Breast epithelium (tissue), 4 donors: ENCODE measurements at regions not wholly inside any gene's neighbourhood (a gene's known extent, or its start where the extent isn't known, plus 50 kb on each side); places are given as distances from the start of the nearest gene placed in this dataset.
"Not testable (repeated sequence)": the region's sequence is repeated elsewhere in the genome, so short reads cannot be mapped to it uniquely, and the experiment has no call there.

Source experiments
- DNase-seq, 2 donors: peaks; one replicate each; pipeline ENCODE4 v3.0.0-alpha.2; 2019; ENCODE audit warnings: low spot score in 2 of 2
- H3K27ac ChIP-seq, 2 donors: fragments of 200-600 bp; sonication (generic) in 1 of 2; one replicate each; pipeline ENCODE4 v1.5.1; 2016 to 2019; ENCODE audit warnings: mild to moderate bottlenecking in 1 of 2
- H3K27me3 ChIP-seq, 2 donors: fragments of 200-600 bp; sonication (generic) in 1 of 2; one replicate each; pipeline versions ENCODE4 v1.5.1 to v1.6.0; 2017 to 2019; ENCODE audit warnings: control low read depth in 1 of 2, mild to moderate bottlenecking in 1 of 2
- H3K36me3 ChIP-seq: fragments of 200-600 bp; one replicate; pipeline ENCODE4 v1.5.1; 2019
- H3K4me1 ChIP-seq, 2 donors: fragments of 200-600 bp; sonication (generic); one replicate each; pipeline ENCODE4 v1.5.1; 2016 to 2019; ENCODE audit warnings: control low read depth in 1 of 2
- H3K4me3 ChIP-seq, 3 donors: fragments of 200-600 bp; sonication (generic); 1 replicate in 2 of 3; 2 replicates in 1 of 3; pipeline ENCODE4 v1.5.1; 2016 to 2019; ENCODE audit warnings: mild to moderate bottlenecking in 3 of 3, moderate library complexity in 2 of 3
- H3K9me3 ChIP-seq, 2 donors: fragments of 200-600 bp; sonication (generic) in 1 of 2; one replicate each; pipeline ENCODE4 v1.5.1; 2016 to 2019; ENCODE audit warnings: control low read depth in 1 of 2
- POLR2A ChIP-seq: fragments of 450-650 bp; IDR thresholded peaks from one replicate; pipeline ENCODE4 v1.6.1; 2016; ENCODE audit warnings: antibody characterized with exemption, mild to moderate bottlenecking, moderate library complexity
- POLR2AphosphoS5 ChIP-seq, 3 donors: sonication (generic); formaldehyde crosslinking; IDR thresholded peaks; one replicate each; pipeline ENCODE4 v1.6.1; 2017; ENCODE audit warnings: antibody characterized with exemption in 3 of 3
- intact Hi-C: fragments of 100-400 bp; cut with DNase I; formaldehyde crosslinking; loops from one replicate; pipeline ENCODE4 v1.15.1; 2023; ENCODE audit warnings: low total_unique reads
- TF ChIP-seq, protein P1 (sequence below), 3 donors: fragments of 450-650 bp; IDR thresholded peaks; one replicate each; pipeline ENCODE4 v1.5.1; 2016 to 2017; ENCODE audit warnings: antibody characterized with exemption in 3 of 3, mild to moderate bottlenecking in 3 of 3, moderate library complexity in 3 of 3

DNA sequence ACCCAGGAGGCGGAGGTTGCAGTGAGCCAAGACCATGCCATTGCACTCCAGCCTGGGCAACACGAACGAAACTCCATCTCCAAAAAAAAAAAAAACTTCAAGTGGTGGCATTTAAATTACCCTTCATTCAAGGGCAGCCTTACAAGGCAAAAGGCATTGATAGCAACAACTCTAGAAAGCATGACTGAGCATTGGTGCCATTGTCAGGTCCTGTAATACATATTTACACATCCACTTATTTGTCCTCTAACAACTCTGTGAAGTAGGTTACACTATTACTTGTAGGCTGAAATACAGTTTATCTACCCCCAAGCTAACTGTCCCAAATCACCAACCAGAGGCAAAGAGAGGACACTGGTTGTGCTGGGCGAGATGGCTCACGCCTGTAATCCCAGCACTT lies 52.7 kb upstream of the LARP1 start:
- no peak overlapping the region for H3K27ac ChIP-seq
- DNase-seq = no peak
- no peaks in the 10 kb centered on the region for H3K36me3 ChIP-seq
- H3K4me1 ChIP-seq = no peaks in the 10 kb centered on the region
- intact Hi-C loops = no loop called here
- no peak overlapping the region for H3K4me3 ChIP-seq
- no peaks in the 10 kb centered on the region for H3K27me3 ChIP-seq
- TF ChIP-seq, protein P1, sequence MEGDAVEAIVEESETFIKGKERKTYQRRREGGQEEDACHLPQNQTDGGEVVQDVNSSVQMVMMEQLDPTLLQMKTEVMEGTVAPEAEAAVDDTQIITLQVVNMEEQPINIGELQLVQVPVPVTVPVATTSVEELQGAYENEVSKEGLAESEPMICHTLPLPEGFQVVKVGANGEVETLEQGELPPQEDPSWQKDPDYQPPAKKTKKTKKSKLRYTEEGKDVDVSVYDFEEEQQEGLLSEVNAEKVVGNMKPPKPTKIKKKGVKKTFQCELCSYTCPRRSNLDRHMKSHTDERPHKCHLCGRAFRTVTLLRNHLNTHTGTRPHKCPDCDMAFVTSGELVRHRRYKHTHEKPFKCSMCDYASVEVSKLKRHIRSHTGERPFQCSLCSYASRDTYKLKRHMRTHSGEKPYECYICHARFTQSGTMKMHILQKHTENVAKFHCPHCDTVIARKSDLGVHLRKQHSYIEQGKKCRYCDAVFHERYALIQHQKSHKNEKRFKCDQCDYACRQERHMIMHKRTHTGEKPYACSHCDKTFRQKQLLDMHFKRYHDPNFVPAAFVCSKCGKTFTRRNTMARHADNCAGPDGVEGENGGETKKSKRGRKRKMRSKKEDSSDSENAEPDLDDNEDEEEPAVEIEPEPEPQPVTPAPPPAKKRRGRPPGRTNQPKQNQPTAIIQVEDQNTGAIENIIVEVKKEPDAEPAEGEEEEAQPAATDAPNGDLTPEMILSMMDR (IDR thresholded peaks at IDR 0.05) = no peak
- no peak for TF ChIP-seq POLR2AphosphoS5 (IDR thresholded peaks at IDR 0.05)
- TF ChIP-seq POLR2A = no peak
- no peaks in the 10 kb centered on the region for H3K9me3 ChIP-seq

DNA sequence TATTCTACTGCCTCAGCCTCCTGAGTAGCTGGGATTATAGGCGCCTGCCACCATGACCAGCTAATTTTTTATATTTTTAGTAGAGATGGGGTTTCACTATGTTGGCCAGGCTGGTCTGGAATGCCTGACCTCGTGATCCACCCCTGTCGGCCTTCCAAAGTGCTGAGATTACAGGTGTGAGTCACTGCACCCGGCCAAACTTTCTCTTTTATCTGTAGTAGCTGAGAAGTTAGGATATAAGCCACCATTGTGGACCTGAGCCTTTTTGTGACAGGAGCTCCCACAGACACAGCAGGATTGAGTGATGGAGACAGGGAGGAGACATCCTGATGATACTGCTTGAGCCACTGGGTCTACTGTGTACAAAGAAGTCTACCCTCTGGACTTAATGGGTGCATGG lies 53.5 kb upstream of the LARP1 start:
- H3K27ac ChIP-seq, H3K27me3 ChIP-seq, H3K4me3 ChIP-seq, intact Hi-C loops, H3K4me1 ChIP-seq, H3K9me3 ChIP-seq, H3K36me3 ChIP-seq, DNase-seq: not testable (repeated sequence)

DNA sequence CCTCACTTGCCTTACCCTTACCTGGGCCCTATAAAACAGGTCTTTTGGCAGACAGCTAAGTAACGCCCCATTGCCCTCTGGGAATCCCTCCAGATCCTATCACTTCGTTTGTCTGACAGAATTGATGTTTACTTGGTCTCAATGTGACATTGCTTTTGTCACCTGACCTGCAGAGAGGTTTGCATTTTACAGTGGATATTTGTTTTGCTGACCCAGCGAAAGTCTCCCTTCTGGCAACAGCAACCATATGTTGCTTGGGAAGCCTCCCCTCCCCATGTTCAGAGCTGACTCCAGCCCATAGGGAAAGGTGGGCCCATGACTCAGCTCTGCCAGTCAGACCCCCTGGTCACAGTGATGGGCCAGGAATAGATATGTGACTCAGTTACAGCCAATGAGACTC lies 54.0 kb upstream of the LARP1 start:
- TF ChIP-seq, protein P1 (IDR thresholded peaks at IDR 0.05) = no peak
- TF ChIP-seq POLR2AphosphoS5 (IDR thresholded peaks at IDR 0.05) = no peak
- no peak for TF ChIP-seq POLR2A
- intact Hi-C loops = no loop called here
- H3K27ac ChIP-seq = no peak overlapping the region
- no peaks in the 10 kb centered on the region for H3K27me3 ChIP-seq
- no peak for DNase-seq
- no peaks in the 10 kb centered on the region for H3K9me3 ChIP-seq
- no peaks in the 10 kb centered on the region for H3K36me3 ChIP-seq
- no peak overlapping the region for H3K4me3 ChIP-seq
- no peaks in the 10 kb centered on the region for H3K4me1 ChIP-seq

DNA sequence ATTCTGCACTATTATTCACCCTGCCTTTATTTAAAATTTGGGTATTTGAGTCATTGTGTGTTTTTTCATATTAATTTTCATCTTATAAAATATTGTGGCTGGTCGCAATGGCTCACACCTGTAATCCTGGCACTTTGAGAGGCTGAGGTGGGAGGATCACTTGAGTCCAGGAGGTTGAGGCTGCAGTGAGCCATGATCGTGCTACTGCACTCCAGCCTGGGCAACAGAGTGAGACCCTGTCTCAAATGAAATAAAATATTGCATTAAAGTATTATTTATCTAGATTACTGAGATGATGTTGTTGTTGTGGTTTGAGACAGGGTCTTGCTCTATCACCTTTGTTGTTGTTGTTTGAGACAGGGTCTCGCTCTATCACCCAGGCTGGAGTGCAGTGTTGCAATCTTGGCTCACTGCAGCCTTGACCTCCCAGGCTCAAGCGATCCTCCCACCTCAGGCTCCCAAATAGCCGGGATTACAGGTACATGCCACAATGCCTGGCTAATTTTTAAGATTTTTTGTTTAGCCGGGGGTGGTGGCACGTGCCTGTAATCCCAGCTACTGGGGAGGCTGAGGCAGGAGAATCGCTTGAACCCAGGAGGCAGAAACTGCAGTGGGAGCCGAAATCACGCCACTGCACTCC lies 54.8 kb upstream of the LARP1 start:
- H3K4me3 ChIP-seq, H3K27ac ChIP-seq, DNase-seq, H3K9me3 ChIP-seq, H3K36me3 ChIP-seq, H3K4me1 ChIP-seq, H3K27me3 ChIP-seq, intact Hi-C loops: not testable (repeated sequence)

DNA sequence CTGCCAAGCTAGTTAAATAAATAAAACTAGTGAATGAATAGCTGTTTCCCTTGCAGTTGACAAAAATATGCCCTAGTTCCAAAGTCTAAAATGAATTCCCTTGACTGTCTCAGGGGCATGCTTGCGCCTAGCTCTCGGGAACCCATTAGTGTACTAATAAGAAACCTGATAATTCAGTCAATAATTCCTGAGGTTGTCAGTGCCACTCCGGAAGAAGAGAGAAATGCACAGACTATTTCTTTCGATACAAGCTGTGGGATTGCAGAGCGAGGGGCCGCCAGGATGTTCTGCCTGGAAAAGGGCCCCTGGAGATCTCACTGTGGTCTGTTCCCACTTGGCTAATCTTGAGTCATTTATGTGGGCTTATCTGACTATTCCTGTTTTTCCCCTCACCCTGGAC lies 56.4 kb upstream of the LARP1 start:
- H3K9me3 ChIP-seq = no peaks in the 10 kb centered on the region
- intact Hi-C loops = no loop called here
- DNase-seq = no peak
- no peaks in the 10 kb centered on the region for H3K4me1 ChIP-seq
- no peaks in the 10 kb centered on the region for H3K36me3 ChIP-seq
- no peak overlapping the region for H3K27ac ChIP-seq
- H3K4me3 ChIP-seq = no peak overlapping the region
- H3K27me3 ChIP-seq = no peaks in the 10 kb centered on the region
- TF ChIP-seq POLR2A = no peak
- no peak for TF ChIP-seq POLR2AphosphoS5 (IDR thresholded peaks at IDR 0.05)
- TF ChIP-seq, protein P1 (IDR thresholded peaks at IDR 0.05) = no peak

DNA sequence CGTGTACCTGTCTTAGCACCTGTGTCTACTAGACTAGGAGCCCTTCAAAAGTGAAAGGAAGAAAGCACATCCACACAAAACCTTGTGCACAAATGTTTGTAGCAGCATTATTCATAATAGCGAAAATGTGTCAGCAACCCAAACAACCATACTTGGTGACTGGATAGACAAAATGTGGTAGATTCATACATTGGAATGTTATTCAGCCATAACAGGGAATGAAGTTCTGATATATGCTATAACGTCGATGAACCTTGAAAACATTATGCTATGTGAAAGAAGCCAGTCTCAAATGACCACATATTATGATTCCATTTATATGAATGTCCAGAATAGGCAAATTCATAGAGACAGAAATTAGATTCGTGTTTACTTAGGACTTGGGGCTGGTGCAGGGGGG lies 57.8 kb upstream of the LARP1 start:
- H3K4me3 ChIP-seq = no peak overlapping the region
- H3K9me3 ChIP-seq = no peaks in the 10 kb centered on the region
- TF ChIP-seq, protein P1 (IDR thresholded peaks at IDR 0.05) = no peak
- TF ChIP-seq POLR2A (no peak), POLR2AphosphoS5 (IDR thresholded peaks at IDR 0.05) (no peak)
- no peak for DNase-seq
- intact Hi-C loops = no loop called here
- H3K4me1 ChIP-seq = no peaks in the 10 kb centered on the region
- H3K27me3 ChIP-seq = no peaks in the 10 kb centered on the region
- H3K36me3 ChIP-seq = no peaks in the 10 kb centered on the region
- H3K27ac ChIP-seq = no peak overlapping the region
